ENCODE measurements at regions not wholly inside any gene's neighbourhood (a gene's known extent, or its start where the extent isn't known, plus 50 kb on each side); places are given as distances from the start of the nearest gene placed in this dataset.
"Not testable (repeated sequence)": the region's sequence is repeated elsewhere in the genome, so short reads cannot be mapped to it uniquely, and the experiment has no call there.

DNA sequence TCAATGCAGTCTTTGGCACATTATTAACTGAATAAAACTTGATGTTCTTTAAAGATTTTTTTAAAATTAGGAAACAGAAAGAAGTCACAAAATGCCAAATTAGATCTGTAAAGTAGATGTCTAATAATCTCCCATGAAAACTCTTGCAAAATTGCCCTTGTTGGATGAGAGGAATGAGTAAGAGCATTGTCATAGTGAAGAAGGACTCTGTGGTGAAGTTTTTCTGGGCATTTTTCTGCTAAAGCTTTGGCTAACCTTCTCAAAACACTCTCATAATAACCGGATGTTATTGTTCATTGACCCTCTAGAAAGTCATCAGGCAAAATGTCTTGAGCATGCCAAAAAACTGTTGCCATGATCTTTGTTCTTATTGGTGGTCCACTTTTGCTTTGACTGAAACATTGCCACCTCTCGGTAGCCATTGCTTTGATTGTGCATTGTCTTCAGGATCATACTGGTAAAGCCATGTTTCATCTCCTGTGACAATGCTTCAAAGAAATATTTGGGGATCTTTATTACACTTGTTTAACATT lies 549.3 kb downstream of the LIG4 start:
- no peak for DNase-seq (ENCODE audit: low read depth)

DNA sequence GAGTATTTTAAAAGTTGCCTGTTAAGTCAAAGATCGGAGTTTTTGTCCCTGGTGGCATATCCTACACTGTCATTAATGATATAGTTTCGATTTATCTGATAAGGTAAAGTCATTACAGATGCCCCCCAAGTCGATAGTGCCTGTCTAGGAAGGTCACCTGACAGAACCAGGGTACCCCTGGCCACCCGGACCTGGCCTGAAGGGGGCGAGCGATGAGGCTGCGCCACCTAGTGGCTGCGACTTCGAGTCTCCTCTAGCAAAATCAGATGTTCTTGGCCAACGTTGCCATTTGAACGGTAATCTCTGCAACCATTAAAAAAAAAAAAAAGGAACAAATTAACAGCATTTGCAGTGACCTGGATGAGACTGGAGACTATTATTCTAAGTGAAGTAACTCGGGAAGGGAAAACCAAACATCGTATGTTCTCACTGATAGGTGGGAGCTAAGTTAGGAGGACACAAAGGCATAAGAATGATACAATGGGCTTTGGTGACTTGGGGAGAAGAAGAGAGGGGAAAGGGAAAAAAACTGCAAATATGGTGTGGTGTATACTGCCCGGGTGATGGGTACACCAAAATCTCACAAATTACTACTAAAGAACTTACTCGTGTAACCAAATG lies 565.1 kb downstream of the LIG4 start:
- DNase-seq (ENCODE audit: low read depth) = no peak

DNA sequence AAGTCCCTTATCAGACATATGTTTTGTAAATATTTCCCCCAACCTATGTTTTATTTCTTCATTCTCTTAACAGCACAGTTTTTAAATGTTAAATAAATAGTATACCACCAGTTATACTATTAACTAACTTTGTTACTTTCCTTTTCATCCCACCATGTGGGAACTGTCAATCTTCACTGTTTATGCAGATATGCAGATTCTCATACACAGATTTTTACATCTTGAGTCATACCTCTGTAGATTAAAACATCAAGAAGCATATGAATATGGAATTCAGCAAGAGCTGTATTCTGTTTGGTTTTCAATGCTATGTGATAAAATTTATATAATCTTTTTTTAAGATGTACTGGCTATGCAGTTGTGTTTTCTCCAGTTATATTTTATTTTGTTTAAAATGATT lies 566.3 kb downstream of the LIG4 start:
- DNase-seq (ENCODE audit: low read depth) = no peak

DNA sequence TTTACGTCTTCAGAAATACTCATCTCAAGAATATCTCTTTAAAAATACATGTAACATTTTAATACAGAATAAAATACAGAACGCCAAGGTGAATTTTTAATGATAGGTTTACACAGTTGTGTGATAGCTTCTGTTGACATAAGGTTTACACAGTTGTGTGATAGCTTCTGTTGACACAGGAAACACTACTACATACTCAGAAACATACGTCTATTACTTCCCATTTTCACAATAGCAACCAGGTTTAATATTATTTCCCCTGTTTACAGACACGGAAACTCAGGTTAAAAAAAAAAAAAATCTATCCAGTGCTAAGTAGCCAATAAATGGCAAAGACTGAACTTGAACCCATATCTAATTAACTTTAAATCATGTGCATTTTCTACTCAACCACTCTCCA lies 571.2 kb downstream of the LIG4 start:
- no peak for DNase-seq (ENCODE audit: low read depth)

DNA sequence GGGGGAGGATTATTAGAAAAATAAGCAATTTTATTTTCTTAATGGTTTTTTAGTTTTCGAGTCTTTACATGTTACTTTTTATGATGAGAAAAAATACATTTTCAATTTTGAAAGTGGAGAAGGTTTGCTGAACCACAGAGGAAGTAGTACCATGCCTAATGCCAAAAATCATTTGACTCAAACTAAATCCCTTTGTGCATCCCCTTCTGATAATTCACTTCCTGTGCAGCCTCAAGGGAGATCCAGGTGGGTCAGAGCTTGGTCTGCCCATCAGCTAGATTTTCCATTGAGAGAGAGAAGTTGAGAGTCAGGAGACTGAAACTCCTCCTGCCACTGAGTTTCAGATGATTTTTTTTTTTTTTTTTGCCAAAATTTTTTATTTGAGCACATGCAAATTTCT lies 571.7 kb downstream of the LIG4 start:
- no peak for DNase-seq (ENCODE audit: low read depth)

DNA sequence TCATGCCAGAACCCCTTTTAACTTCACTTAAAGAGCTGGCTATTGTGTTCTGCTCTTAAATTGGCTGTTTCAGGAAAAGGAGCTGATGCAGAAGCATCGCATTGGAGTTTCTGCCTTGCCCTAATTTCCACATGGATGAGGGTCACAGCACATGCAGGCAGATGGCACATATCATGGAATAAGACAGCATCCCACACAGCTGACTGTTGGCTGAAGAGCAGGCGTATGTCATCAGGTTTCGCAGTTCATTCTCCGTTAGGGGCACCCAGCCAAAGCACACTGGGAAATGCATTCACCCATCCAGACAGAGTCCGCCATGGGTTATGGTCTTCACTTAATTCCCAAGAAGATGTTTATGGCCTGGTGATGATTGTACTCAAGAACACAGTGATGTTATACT lies 572.5 kb downstream of the LIG4 start:
- no peak for DNase-seq (ENCODE audit: low read depth)

DNA sequence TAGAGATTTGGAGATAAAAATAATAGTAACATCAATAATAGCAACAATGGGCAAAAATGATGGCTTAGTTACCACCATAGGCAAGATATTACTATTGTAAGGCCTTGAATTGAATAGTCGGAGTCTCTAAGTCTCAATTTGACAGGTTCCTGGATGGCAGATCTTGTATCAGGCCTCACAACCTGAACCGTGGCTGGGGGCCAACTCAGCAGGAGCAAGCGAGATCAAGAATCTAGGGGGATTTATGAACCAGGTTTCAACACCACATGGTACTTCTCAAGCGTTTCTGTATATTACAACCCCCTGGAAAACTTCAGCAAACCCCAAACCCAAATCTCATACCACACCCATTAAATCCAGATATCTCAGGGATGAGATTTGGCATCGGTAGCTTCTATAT lies 573.8 kb downstream of the LIG4 start:
- DNase-seq (ENCODE audit: low read depth) = no peak

DNA sequence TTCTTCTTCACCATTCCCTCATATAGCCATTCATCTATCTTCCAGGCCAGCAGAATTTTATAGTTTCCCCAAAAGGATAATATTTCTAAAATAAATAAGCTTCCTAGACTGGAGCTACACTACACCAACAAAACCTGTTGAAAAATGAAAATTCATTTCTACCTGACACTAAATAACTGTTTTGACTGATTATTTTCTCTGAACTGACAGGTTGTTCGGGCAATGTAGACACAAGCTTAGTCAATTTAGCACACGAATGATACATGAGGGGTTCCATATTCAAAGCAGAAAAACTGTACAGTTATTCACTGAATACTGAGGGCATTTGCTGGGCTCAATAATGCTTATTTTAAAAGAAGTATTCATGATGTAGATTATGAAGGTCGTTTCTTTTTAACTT lies 589.7 kb downstream of the LIG4 start:
- no peak for DNase-seq (ENCODE audit: low read depth)

DNA sequence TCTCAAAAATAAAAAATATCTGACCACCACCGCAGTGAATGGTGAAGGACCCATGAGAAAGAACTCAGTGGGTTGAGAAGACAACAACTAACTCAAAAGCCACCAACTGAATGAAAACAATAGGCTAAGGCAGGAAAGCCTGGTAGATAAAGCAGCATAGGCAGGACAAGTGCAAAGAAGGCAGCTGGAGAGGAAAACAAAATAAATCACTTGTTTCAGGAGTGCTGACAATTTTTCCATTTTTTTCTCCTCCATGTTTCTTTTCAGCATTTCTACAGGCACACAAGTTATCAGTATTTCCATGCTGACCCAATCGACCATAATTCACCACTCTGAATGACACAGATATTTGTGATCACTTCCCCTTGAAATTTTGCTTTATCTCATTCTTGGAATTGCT lies 597.8 kb downstream of the LIG4 start:
- DNase-seq (ENCODE audit: low read depth) = no peak

DNA sequence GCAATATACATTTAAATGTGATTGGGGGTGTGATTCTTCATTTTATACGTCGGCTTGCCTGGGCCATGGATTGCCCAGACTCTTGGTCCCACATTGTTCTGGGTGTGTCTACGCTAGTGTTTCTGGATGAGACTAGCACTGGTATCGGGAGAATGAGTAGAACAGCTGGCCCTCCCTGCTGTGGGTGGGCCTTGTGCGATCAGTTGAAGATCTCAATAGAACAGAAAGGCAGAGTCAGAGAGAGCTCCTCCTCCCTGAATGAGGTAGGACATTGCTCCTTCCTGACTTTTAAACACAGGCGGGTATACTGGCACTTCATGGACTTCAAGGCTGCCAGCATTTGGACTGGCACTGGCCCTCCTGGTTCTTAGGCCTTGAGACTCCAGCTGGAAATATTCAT lies 603.0 kb downstream of the LIG4 start:
- DNase-seq (ENCODE audit: low read depth) = no peak

DNA sequence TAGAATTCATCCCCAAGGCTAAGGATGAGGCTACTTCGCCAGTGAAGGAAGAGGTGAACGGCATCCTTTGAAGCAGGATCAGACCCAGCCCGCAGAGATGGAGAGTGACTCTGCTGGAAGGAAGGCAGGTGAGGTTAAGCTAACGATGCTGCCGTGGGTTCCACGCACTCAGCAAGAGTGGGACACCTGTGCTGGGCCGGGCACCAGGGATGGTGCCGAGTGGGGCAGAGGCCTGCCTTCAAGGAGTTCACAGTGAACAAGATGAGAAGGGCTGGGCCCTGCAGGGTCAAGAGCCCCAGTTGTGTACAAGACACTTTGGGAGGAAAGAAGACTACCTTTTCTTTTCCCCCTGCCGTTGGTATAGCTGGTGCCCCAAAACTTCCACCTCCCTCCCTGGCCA lies 606.6 kb downstream of the LIG4 start:
- no peak for DNase-seq (ENCODE audit: low read depth)

DNA sequence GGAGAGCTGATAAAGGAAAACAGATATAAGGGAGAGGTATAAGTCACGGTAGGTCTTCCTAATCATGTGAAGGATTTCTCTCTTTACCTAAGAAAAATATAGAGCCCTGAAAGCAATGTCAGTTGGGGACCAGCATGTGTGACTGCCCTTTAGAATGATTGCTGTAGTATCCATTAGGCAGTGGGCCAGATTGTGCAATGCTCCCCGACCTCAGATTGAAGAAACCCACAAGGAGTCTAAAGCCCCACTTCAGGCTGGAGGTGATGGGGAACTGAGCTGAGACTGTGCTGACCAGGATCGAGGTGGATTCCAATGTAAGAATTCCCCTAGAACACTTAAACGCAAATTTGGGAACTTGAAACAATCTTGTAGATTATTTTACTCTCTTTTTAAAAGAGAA lies 614.4 kb downstream of the LIG4 start:
- no peak for DNase-seq (ENCODE audit: low read depth)

DNA sequence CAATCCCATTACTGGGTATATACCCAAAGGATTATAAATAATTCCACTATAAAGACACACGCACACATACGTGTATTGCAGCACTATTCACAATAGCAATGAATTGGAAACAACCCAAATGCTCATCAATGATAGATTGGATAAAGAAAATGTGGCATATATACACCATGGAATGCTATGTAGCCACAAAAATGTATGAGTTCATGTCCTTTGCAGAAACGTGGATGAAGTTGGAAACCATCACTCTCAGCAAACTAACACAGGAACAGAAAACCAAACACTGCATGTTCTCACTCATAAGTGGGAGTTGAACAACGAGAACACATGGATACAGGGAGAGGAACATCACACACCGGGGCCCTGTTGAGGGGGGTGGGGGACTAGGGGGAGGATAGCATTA lies 619.0 kb downstream of the LIG4 start:
- DNase-seq (ENCODE audit: low read depth) = not testable (repeated sequence)

DNA sequence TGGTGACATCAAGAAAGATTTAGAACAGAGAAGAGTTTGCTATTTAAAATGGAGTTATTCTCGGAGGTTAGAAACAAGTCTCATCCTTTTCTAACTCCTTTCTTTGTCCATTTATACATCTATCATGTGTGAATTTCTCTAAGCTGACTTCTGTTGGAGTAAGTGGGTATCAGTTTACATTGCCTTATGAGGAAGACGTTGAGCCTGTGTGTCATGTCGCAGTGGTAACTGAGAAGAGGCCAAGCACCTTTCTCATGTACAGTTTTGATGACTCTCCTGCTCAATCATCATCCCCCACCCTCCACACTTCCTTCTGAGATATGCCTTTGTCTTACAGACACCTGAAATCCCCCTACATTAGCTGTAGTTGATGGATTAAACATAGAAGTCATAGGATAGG lies 624.8 kb downstream of the LIG4 start:
- no peak for DNase-seq (ENCODE audit: low read depth)

DNA sequence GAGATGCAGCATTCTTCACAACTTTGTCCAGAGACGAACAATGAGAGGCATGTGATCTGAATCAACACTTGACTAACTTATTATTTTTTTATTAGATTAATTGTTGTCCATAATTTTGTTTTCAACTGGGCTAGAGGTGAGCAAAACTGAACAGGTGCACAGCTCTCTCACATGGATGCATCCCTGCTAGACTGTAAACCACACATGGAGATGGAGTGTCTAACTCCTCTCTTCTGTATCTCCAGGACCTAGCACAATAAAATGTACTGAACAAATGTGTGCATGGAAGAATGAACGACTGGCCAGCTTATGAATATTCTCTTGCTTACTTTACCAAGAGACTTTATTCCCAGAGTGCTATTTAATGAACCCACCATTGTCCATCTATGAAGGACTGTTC lies 627.7 kb downstream of the LIG4 start:
- no peak for DNase-seq (ENCODE audit: low read depth)

DNA sequence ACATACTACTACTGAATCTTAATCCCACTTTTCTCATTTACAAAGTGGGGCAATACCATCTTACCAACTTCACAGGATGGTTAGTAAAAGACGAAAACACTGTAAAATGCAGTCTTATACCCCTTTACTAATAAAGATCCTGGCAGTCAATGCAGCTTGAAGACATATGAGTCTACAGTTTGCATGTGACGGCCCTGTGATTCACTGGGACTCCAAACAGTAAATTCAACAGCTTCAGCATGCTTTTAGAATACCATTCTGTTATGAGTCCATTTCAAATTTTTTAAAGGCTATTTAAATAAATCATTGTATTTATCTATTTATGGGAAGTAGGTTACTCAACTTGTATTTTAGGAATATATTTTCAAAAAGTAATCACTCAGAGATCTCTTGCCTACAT lies 629.1 kb downstream of the LIG4 start:
- no peak for DNase-seq (ENCODE audit: low read depth)

DNA sequence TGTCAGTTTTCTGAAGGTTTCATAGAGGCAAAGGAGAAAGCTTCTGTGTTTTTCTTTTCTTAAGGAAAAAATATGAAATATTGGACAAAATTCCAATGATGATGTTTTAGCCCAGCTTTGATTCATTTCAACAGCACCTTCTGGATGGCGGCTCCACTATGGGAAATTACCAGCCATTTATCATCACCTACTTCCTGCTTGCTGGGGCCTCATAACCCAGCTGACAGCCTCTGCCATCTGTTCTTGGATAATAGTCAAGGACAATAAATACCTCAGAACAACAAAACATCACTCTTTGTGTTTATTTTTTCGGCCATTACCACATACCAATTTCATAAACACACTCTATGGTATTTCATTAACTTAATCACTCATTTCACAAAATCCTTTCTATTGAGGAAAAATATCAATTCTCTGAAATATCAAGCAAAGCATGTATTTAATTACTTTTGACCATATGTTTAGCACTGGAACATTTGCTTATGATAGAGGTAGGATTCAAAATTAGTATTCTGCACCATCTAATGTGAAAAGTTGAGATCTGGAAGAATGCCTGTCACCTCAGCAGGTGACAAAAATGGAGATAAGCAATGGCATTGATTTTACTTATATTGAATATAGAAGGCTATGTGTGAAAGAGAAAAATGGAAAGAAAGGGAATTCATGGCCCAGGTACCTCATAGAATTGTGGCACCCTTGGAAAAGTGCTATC lies 629.7 kb downstream of the LIG4 start:
- DNase-seq (ENCODE audit: low read depth) = no peak

DNA sequence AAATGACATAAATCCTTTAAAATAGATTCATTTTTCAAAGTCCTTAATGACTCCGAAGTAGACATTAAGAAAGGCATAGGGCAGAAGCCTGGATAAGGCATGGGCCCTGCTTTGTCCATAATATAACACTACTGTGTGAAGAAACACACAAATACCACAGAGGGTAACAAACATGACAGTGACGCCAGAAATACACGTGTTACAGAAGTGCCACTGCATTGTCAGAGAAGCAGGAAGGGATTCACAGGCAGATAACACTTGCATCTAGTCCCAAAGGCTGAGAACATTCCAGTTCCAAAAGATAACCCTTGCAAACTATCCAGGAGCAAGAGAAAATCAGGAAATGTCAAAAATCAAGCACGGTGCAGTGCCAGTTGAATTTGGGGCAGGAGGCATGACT lies 633.2 kb downstream of the LIG4 start:
- no peak for DNase-seq (ENCODE audit: low read depth)

DNA sequence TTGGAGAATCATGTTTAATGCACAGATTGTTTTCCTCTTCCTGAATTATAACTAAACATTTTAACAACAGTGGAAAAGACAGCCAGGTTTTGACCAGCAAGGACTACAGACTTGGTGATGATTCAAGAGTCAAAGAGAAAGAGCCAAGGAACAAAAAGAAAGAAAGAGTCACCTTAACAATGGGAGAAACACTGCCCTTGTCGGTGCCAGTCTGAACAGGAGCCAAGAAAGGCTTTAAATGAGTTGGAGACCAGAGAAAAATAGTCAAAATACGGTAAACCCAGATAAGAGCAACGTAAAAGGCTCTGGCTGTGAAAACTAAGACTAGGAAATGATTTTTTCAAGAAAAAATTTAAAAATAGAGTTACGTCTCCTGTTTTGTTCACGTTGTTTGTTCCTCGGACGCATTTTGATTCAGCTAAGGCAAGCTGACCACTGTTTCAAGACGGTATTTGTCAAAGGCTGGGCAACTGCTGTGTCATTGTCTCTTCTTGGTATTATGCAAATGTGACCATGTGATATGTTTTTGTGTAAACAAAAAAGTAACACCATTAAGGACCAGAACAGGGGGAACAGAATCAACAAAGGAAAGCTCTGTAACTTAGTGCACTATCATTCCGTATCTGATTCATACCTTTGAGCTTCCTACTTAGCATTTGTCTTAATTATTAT lies 634.5 kb downstream of the LIG4 start:
- DNase-seq (ENCODE audit: low read depth) = no peak

DNA sequence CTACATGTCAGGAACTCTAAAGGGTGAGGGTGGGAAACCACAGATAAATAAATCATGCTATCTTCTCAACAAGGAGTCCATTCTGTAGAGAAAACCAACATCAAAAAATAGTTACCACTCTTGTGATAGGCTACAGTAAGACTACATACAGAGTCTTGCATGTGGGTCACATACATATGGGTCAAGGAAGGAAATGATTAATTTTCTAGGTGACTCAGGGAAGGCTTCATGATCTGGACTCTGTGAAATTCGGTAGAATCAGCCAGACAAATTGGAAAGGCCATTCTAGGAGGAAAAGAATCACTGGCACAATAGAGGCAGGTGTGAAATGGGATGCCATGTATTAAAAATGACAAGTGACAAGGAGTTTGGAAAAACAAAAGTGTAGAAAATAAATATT lies 638.9 kb downstream of the LIG4 start:
- no peak for DNase-seq (ENCODE audit: low read depth)

DNA sequence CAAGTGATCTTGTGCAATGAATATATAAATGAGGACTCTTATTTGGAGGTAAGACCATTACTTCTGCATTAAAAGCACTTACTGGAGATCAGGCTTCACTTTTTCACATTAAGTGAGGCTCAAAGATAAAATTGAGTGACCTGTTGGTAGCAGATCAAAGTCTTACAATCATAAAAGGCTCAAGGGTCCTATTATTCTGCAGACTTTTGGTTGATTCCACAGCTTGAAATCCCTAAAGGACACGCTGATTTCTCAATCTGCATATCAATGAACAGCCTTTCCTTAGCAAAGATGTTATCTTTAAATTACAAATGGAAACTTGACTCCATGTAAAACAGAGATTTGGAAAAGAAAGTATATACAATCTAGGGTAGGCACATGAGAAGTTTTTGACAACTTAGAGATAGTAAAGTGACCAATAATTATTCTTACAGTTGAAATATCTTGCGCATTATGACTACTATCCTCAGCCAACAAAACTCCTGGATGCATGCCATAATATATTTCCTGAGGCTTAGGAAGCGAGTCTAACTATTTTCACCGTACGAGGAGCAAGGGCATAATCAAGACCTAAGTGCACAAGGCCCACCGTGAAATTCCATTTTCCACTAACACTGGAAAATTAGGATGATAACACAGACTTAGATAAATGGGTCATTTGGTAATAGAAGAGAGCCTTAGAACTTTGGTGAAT lies 640.7 kb downstream of the LIG4 start:
- no peak for DNase-seq (ENCODE audit: low read depth)

DNA sequence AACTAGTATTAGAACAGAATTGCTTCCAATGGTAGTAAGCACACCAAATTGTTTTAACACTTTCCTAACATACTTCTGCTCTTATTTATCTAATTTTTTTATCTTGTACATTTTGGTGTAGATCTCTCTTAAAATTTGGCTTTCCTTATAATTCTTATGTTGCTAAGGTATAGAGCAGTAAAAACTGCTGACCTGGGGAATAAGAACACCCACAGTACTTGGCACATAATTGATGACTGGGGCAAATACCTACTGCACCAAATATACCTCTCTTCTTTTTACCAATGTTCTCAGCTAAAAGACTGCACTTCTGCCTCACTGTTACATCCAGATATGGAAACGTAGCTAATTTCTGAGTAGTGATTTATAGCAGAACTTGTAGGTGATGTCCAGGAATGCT lies 642.2 kb downstream of the LIG4 start:
- no peak for DNase-seq (ENCODE audit: low read depth)

DNA sequence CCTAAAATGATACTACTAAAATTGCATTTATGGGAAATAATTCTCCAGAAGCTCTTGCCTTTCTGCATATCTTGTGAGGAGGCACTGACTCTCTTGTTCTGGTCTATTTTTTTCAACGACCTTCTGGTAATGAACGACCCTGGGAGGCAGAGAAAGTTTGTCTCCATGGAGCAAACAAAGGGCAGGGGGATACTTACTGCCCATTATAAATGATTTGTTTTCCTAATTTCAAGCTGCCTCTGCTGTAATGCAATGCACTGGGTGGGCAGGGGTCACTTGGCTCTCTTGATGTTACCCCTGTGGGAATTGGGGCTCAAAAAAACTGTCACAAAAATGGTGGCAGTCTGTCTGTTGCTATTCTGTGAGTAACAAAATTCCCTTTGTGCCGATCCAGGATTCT lies 643.2 kb downstream of the LIG4 start:
- DNase-seq (ENCODE audit: low read depth) = no peak

All from stimulated activated CD8-positive, alpha-beta memory T cell treated with anti-CD3 and anti-CD28 coated beads, Interleukin-15, amount 100 ng/mL, for 1 hour (primary cell).